ENCODE measurements at regions not wholly inside any gene's neighbourhood (a gene's known extent, or its start where the extent isn't known, plus 50 kb on each side); places are given as distances from the start of the nearest gene placed in this dataset.

DNA sequence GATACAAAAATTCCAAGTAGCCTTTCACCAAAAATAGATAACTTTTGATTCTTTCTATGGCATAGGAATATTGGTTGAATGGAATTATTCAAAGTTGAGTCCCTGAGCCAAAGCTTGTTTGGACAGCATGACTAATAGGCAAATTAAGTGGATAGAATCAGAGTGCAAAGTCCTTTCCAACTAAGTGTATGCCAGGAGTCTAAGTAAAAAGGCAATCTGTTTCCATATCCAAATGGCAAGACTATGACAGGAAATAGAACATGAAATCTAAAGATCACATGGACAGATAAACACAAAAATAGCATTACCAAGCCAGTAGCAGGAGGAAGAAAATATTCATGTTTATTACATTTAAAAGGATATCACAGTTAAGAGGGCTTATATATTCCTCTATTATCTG is 804.6 kb downstream of the SLITRK6 start:
- no peaks in the 10 kb centered on the region; the same call in 1 of the 2 replicates for H3K4me1 ChIP-seq
- no peaks in the 10 kb centered on the region for H3K27me3 ChIP-seq
- H3K9me3 ChIP-seq = no peaks in the 10 kb centered on the region
- TF ChIP-seq, protein P1, sequence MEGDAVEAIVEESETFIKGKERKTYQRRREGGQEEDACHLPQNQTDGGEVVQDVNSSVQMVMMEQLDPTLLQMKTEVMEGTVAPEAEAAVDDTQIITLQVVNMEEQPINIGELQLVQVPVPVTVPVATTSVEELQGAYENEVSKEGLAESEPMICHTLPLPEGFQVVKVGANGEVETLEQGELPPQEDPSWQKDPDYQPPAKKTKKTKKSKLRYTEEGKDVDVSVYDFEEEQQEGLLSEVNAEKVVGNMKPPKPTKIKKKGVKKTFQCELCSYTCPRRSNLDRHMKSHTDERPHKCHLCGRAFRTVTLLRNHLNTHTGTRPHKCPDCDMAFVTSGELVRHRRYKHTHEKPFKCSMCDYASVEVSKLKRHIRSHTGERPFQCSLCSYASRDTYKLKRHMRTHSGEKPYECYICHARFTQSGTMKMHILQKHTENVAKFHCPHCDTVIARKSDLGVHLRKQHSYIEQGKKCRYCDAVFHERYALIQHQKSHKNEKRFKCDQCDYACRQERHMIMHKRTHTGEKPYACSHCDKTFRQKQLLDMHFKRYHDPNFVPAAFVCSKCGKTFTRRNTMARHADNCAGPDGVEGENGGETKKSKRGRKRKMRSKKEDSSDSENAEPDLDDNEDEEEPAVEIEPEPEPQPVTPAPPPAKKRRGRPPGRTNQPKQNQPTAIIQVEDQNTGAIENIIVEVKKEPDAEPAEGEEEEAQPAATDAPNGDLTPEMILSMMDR (IDR thresholded peaks at IDR 0.05; ENCODE audit: low read depth, low read length) = no peak
- H3K4me3 ChIP-seq (ENCODE audit: low read depth, low read length) = no peak overlapping the region
- DNase-seq = no peak
- no peaks in the 10 kb centered on the region for H3K36me3 ChIP-seq

DNA sequence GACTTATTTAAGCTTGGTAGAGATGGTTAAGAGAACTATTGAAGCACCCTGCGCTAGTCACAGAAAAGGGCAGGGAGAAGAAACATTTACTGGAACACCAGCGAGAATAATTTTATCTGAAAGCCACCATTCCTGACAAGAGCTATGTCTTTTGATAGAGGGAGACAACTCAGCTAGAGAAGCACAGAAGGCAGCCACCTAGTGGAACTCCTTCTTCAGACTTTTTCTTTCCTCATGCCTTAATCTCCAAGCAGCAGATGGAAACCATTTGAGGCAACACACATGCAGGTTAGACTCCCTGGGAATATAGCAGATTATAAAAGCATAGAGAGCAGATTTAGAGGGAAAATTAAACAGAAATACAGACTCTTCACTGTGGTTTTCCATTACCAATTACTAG is 813.4 kb downstream of the SLITRK6 start:
- H3K9me3 ChIP-seq = no peaks in the 10 kb centered on the region
- no peak for DNase-seq
- no peaks in the 10 kb centered on the region for H3K27me3 ChIP-seq
- no peak overlapping the region for H3K4me3 ChIP-seq (ENCODE audit: low read depth, low read length)
- TF ChIP-seq, protein P1 (IDR thresholded peaks at IDR 0.05; ENCODE audit: low read depth, low read length) = peak; percentile 29
- H3K4me1 ChIP-seq = no peaks in the 10 kb centered on the region
- no peaks in the 10 kb centered on the region for H3K36me3 ChIP-seq

DNA sequence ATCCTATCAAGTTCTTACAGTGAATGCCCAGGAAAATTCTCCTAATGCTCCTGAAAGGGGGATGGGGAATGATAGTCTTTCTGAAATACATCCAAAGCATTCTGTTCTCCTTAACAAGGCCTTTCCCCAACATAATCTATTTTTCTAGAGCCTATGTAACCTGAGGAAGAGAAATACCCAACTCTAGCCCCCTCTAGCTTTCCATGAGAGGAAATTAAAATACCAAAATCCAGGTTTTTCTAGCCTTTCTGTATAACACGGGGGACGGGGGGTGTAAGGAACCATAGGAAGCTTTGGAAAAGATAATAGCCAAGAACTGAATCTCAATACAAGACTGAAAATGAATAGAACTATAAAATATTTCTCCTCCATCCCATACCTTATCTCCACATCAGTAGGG is 815.9 kb downstream of the SLITRK6 start:
- Histone ChIP-seq H3K27me3 (no peaks in the 10 kb centered on the region), H3K9me3 (no peaks in the 10 kb centered on the region), H3K36me3 (no peaks in the 10 kb centered on the region), H3K4me3 (ENCODE audit: low read depth, low read length) (no peak overlapping the region), H3K4me1 (no peaks in the 10 kb centered on the region)
- DNase-seq = no peak
- TF ChIP-seq, protein P1 (IDR thresholded peaks at IDR 0.05; ENCODE audit: low read depth, low read length) = peak; percentile 16; the same call in 1 of the 2 replicates

DNA sequence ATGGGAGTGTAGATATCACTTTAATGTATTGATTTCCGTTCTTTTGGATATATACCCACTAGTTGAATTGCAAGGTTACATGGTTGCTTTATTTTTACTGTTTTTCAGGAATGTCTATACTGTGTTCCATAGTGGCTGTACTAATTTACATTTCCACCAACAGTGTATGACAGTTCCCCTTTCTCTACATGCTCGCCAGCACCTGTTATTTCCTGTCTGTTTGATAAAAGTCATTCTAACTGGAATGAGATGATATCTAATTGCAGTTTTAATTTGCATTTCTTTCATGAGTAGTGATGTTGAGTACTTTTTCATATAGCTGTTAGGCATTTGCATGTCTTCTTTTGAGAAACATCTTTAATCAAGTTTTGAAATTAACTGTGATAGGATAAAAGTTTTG is 818.6 kb downstream of the SLITRK6 start:
- Histone ChIP-seq H3K36me3 (no peaks in the 10 kb centered on the region), H3K4me3 (ENCODE audit: low read depth, low read length) (no peak overlapping the region), H3K9me3 (no peaks in the 10 kb centered on the region), H3K4me1 (no peaks in the 10 kb centered on the region), H3K27me3 (no peaks in the 10 kb centered on the region)
- DNase-seq = no peak
- TF ChIP-seq, protein P1 (IDR thresholded peaks at IDR 0.05; ENCODE audit: low read depth, low read length) = no peak

DNA sequence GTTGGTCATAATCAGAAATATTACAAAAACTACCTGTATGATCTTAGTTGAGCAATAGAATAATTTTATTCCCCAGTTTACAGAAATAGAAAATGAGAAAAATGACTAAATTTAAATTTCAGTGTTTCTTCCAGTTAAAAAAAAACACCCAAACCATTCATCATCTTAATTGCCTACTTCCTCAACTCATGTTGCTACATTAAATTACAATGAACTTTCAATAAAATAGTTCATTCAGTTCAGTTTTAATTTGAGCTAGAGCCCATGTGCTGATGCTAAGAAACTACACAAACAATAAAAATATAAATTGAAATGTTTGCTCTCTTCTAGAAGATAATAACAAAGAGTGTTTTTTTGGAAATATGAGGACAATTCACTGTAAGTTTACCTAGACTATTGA is 820.4 kb downstream of the SLITRK6 start:
- Histone ChIP-seq H3K36me3 (no peaks in the 10 kb centered on the region), H3K4me1 (no peaks in the 10 kb centered on the region), H3K9me3 (no peaks in the 10 kb centered on the region), H3K27me3 (no peaks in the 10 kb centered on the region), H3K4me3 (ENCODE audit: low read depth, low read length) (no peak overlapping the region)
- DNase-seq = no peak
- TF ChIP-seq, protein P1 (IDR thresholded peaks at IDR 0.05; ENCODE audit: low read depth, low read length) = no peak

DNA sequence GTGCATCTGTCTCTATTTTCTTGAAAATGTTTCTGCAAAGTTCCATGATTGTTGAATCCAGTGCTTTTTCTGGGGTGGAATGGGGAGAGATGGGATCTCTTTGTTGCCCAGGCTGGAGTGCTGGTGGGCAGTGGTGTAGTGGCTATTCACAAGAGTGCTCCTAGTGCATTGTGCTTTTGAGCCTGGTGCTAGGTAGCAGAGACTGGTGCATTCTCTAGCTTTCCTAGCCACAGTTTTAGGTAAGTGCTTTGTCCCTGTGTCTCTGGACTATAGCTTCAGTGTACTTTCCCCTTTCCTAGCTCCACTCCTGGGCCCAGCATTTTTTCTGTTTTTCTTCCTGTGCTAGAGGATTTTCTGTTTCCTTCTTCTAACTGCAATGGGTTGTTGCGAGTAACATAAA is 825.6 kb downstream of the SLITRK6 start:
- no peaks in the 10 kb centered on the region for H3K9me3 ChIP-seq
- no peaks in the 10 kb centered on the region for H3K27me3 ChIP-seq
- no peaks in the 10 kb centered on the region for H3K36me3 ChIP-seq
- H3K4me3 ChIP-seq (ENCODE audit: low read depth, low read length) = no peak overlapping the region
- TF ChIP-seq, protein P1 (IDR thresholded peaks at IDR 0.05; ENCODE audit: low read depth, low read length) = no peak
- no peak for DNase-seq
- no peaks in the 10 kb centered on the region; the same call in 1 of the 2 replicates for H3K4me1 ChIP-seq

Data from BE2C (cell line).